ENCODE measurements at regions not wholly inside any gene's neighbourhood (a gene's known extent, or its start where the extent isn't known, plus 50 kb on each side); places are given as distances from the start of the nearest gene placed in this dataset.

DNA sequence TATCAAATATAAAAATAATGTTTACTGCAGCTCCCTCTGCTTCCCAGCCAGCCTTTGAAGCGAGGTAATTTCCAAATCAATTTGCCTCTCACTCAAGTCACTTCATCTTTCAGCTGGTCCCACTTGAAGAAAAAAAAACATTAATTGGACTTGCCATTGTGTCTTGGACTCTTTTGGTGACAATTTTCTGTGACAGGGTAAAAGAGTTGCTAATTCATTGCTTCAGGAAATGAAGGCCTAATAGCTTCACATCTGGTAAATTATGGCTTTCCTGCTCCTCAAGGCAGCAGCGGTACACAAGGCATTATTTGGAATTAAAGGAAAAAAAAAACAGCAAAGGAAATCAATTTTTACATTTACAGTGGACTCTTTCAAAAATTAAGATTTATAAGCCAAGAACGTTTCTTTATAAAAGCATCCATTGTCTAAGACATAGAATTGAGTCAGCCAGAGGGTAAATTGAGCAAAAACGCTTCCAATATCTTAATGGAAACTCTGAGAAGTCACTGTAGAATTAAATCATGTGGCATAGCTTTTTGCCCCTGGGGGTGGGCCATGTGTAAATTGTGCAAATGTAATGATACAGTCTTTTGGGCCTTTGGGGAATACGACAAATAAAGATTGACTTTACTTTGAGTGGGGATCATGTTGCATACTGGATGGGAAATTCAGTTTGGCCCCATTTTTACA, 102.5 kb downstream of the LYPLAL1 start:
- Histone ChIP-seq H3K27ac (no peak overlapping the region), H3K36me3 (no peaks in the 10 kb centered on the region), H3K4me3 (no peak overlapping the region), H3K9me3 (no peaks in the 10 kb centered on the region), H3K27me3 (no peaks in the 10 kb centered on the region), H3K4me1 (ENCODE audit: insufficient read depth) (no peaks in the 10 kb centered on the region)
- intact Hi-C loops (cut with DNase I): no loop called here
- WGBS, 3 donors: 91 to 95% (median 92%) methylated on average over 5 of the region's 5 CpGs
- TF ChIP-seq, protein P1, sequence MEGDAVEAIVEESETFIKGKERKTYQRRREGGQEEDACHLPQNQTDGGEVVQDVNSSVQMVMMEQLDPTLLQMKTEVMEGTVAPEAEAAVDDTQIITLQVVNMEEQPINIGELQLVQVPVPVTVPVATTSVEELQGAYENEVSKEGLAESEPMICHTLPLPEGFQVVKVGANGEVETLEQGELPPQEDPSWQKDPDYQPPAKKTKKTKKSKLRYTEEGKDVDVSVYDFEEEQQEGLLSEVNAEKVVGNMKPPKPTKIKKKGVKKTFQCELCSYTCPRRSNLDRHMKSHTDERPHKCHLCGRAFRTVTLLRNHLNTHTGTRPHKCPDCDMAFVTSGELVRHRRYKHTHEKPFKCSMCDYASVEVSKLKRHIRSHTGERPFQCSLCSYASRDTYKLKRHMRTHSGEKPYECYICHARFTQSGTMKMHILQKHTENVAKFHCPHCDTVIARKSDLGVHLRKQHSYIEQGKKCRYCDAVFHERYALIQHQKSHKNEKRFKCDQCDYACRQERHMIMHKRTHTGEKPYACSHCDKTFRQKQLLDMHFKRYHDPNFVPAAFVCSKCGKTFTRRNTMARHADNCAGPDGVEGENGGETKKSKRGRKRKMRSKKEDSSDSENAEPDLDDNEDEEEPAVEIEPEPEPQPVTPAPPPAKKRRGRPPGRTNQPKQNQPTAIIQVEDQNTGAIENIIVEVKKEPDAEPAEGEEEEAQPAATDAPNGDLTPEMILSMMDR (IDR thresholded peaks at IDR 0.05): no peak
- TF ChIP-seq POLR2A (IDR thresholded peaks at IDR 0.05) (no peak), EP300 (IDR thresholded peaks at IDR 0.05) (no peak)
- DNase-seq: no peak

DNA sequence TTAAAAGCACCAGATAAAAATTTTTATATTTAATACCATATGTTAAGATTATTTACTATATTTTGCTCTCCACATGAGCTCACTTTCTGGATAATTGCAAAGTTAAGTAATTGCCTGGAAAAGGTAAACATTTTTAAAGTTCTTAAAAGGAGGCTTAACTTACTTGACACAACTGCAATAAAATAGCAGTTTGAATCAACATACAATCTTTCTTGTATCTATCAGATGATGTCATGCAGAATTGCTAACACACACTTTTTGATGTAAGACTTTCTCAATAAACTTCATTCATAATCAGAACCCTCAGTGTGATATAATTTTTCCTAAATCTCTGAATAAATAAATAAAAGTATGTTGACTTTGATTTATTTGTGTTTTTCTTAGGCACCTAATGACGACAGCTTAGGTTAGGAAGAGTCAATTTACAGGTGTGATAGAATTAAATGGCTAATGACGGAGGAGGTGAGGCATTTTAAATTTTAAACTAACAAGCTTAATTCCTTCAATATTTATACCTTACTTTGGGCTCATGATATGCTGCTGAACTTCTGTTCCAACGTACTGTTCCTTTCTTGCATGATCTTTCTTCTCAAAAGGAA, 99.5 kb downstream of the LYPLAL1 start:
- no peak for TF ChIP-seq EP300 (IDR thresholded peaks at IDR 0.05)
- TF ChIP-seq POLR2A (IDR thresholded peaks at IDR 0.05): no peak
- TF ChIP-seq, protein P1 (IDR thresholded peaks at IDR 0.05): no peak
- Histone ChIP-seq H3K4me3 (no peak overlapping the region), H3K27ac (no peak overlapping the region), H3K9me3 (no peaks in the 10 kb centered on the region), H3K27me3 (no peaks in the 10 kb centered on the region), H3K4me1 (ENCODE audit: insufficient read depth) (no peaks in the 10 kb centered on the region), H3K36me3 (no peaks in the 10 kb centered on the region)
- 95 to 97% (median 97%) methylated on average over 3 of the region's 3 CpGs for WGBS, 3 donors
- intact Hi-C loops (cut with DNase I): no loop called here
- DNase-seq: no peak

DNA sequence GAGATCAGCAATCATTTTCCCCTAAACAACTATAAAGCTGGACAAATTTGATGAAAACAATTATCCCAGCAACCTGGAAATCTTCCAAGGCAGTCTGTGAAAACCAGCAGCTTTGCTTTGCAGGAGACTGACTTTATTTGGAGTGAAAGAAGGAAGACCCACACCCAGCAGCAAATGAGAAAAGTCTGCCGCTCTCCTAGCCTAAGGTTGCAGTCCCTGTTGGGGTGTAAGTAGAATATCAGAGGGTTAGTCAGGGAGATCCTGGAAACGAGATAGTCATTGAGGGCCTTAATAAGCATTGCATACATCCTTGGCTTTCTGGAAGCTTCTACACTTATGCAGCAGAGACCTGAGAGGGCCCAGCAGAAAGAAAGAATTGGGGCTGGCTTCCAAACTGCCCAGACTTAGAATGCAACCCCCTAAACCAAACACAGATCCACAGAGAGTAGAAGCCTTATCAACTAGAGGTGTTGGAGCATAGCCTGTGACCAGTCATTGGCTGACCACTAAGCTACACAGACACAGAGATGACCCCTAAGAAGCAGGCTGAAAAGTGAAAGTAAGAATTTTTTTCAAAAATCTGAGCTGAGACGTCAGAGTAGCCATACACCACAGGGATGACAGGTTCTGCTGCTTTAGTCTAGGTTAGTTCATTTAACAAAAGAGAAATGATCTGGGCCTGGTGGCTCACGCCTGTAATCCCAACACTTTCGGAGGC, 98.3 kb downstream of the LYPLAL1 start:
- 25 to 28% (median 28%) methylated on average over 5 of the region's 5 CpGs for WGBS, 3 donors
- H3K27me3 ChIP-seq: no peaks in the 10 kb centered on the region
- no peak for DNase-seq
- TF ChIP-seq POLR2A (IDR thresholded peaks at IDR 0.05) (no peak), EP300 (IDR thresholded peaks at IDR 0.05) (no peak)
- TF ChIP-seq, protein P1 (IDR thresholded peaks at IDR 0.05): no peak
- H3K36me3 ChIP-seq: no peaks in the 10 kb centered on the region
- H3K4me3 ChIP-seq: no peak overlapping the region
- H3K4me1 ChIP-seq (ENCODE audit: insufficient read depth): no peaks in the 10 kb centered on the region
- intact Hi-C loops (cut with DNase I): no loop called here
- H3K27ac ChIP-seq: no peak overlapping the region
- H3K9me3 ChIP-seq: no peaks in the 10 kb centered on the region

DNA sequence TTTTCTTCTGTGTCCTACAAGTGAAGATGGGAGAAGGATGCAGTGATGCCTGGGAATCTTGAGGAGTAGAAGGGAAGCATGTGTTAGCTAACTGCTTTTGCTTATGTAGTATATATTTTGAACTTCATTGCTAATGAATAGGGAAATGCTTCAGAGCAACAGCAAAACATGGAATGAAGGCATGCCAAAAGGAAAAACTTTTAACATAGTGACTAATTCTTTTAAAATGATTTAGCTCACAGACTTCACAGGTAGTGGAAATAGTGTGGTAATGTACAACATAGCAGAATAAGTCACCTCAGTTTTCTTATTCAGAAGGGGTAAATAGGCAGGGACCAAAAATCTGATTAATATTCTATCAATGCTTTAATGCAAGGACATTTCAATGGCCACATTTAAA, 95.5 kb downstream of the LYPLAL1 start:
- Histone ChIP-seq H3K27me3 (no peaks in the 10 kb centered on the region), H3K4me3 (no peak overlapping the region), H3K9me3 (no peaks in the 10 kb centered on the region), H3K4me1 (ENCODE audit: insufficient read depth) (no peaks in the 10 kb centered on the region), H3K36me3 (no peaks in the 10 kb centered on the region), H3K27ac (no peak overlapping the region)
- DNase-seq: no peak
- no peak for TF ChIP-seq POLR2A (IDR thresholded peaks at IDR 0.05)
- intact Hi-C loops (cut with DNase I): no loop called here

DNA sequence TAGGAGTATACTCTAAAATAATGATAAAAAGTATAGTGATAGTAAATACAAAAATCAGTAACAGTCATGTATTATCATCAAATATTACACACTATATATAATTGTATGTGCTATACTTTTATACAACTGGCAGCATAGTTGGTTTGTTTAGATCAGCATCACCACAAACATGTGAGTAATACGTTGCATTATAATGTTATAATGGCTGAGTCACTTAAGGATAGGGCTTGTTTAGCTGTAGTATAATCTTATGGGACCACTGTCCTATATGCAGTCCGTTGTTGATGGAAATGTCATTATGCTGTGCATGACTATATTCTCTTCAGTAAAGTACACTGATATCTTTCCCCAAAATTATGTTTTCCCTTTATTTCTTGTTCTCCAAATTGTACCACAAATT, 92.8 kb downstream of the LYPLAL1 start:
- DNase-seq: no peak
- intact Hi-C loops (cut with DNase I): no loop called here
- 91 to 99% (median 96%) methylated on average over 2 of the region's 2 CpGs for WGBS, 3 donors
- H3K36me3 ChIP-seq: no peaks in the 10 kb centered on the region
- H3K4me1 ChIP-seq (ENCODE audit: insufficient read depth): no peaks in the 10 kb centered on the region
- no peaks in the 10 kb centered on the region for H3K9me3 ChIP-seq
- no peak overlapping the region for H3K27ac ChIP-seq
- no peaks in the 10 kb centered on the region for H3K27me3 ChIP-seq
- TF ChIP-seq, protein P1 (IDR thresholded peaks at IDR 0.05): no peak
- TF ChIP-seq POLR2A (IDR thresholded peaks at IDR 0.05) (no peak), EP300 (IDR thresholded peaks at IDR 0.05) (no peak)
- H3K4me3 ChIP-seq: no peak overlapping the region
